PFSK-1 (cell line): ENCODE measurements at regions not wholly inside any gene's neighbourhood (a gene's known extent, or its start where the extent isn't known, plus 50 kb on each side); places are given as distances from the start of the nearest gene placed in this dataset.

Source experiments
- FOXP2 ChIP-seq: optimal IDR thresholded peaks from 2 replicates; pipeline ENCODE3; 2011; ENCODE audit warnings: borderline replicate concordance, control low read depth, inconsistent platforms; ENCODE audit not compliant: insufficient read depth; ENCODE audit errors: extremely low read length, extremely low read depth
- POLR2AphosphoS5 ChIP-seq: IDR thresholded peaks from 2 replicates; pipeline ENCODE4 v1.6.1; 2012; ENCODE audit warnings: low read depth, mild to moderate bottlenecking, control low read depth, low read length, moderate library complexity
- SIN3A ChIP-seq: IDR thresholded peaks from 2 replicates; pipeline ENCODE4 v1.6.1; 2012; ENCODE audit warnings: mild to moderate bottlenecking, low read length, moderate library complexity, borderline replicate concordance; ENCODE audit not compliant: insufficient read depth
- TAF1 ChIP-seq: IDR thresholded peaks from 2 replicates; pipeline ENCODE4 v1.6.1; 2012; ENCODE audit warnings: low read length, control low read depth, borderline replicate concordance; ENCODE audit not compliant: insufficient read depth
- TF ChIP-seq, protein P1 (sequence below), 2 experiments: IDR thresholded peaks; 2 replicates each; pipeline versions ENCODE4 v1.6.1 to v1.8.0; 2011 to 2012; ENCODE audit warnings: low read depth in 2 of 2, low read length in 2 of 2, control low read depth in 1 of 2, inconsistent platforms in 1 of 2, mild to moderate bottlenecking in 1 of 2, moderate library complexity in 1 of 2; ENCODE audit not compliant: insufficient read depth in 1 of 2

DNA sequence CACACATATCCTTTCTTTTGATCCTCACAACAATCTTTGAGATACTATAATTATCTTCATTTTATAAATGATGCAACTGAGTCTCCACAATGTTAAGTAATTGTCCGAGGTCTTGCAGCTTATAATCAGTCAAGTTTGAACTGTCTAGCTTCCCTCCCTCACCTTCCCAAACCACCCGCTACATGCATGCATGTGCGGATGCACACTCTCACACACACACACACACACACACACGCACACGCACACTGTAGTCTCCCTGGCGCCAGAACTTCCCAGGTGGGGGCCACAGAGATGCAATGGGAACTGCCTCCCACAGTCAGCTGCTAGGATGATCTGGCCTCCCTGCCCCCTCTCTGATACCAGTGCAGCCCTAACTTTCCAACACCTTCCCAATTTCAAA lies 501.3 kb downstream of the BUD13 start:
- TF ChIP-seq POLR2AphosphoS5, result no peak
- TF ChIP-seq TAF1, result no peak
- TF ChIP-seq, protein P1, sequence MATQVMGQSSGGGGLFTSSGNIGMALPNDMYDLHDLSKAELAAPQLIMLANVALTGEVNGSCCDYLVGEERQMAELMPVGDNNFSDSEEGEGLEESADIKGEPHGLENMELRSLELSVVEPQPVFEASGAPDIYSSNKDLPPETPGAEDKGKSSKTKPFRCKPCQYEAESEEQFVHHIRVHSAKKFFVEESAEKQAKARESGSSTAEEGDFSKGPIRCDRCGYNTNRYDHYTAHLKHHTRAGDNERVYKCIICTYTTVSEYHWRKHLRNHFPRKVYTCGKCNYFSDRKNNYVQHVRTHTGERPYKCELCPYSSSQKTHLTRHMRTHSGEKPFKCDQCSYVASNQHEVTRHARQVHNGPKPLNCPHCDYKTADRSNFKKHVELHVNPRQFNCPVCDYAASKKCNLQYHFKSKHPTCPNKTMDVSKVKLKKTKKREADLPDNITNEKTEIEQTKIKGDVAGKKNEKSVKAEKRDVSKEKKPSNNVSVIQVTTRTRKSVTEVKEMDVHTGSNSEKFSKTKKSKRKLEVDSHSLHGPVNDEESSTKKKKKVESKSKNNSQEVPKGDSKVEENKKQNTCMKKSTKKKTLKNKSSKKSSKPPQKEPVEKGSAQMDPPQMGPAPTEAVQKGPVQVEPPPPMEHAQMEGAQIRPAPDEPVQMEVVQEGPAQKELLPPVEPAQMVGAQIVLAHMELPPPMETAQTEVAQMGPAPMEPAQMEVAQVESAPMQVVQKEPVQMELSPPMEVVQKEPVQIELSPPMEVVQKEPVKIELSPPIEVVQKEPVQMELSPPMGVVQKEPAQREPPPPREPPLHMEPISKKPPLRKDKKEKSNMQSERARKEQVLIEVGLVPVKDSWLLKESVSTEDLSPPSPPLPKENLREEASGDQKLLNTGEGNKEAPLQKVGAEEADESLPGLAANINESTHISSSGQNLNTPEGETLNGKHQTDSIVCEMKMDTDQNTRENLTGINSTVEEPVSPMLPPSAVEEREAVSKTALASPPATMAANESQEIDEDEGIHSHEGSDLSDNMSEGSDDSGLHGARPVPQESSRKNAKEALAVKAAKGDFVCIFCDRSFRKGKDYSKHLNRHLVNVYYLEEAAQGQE (IDR thresholded peaks at IDR 0.05; ENCODE audit: insufficient read depth in 1 of 2, low read depth in 2 of 2, low read length in 2 of 2), result no peak
- TF ChIP-seq SIN3A, result no peak
- TF ChIP-seq FOXP2, result no peak
